Adipocyte (in vitro differentiated cells): ENCODE measurements at regions not wholly inside any gene's neighbourhood (a gene's known extent, or its start where the extent isn't known, plus 50 kb on each side); places are given as distances from the start of the nearest gene placed in this dataset.
"Not testable (repeated sequence)": the region's sequence is repeated elsewhere in the genome, so short reads cannot be mapped to it uniquely, and the experiment has no call there.

Experiments used
- DNase-seq: peaks from one replicate; pipeline ENCODE4 v3.0.0-alpha.2; 2015; ENCODE audit warnings: low read depth
- H3K27me3 ChIP-seq: replicated peaks from 2 replicates; pipeline ENCODE4 v1.7.0; 2013; ENCODE audit warnings: mild to moderate bottlenecking, low read length, moderate library complexity; ENCODE audit not compliant: control insufficient read depth, insufficient read depth
- H3K36me3 ChIP-seq: 2 replicates; pipeline ENCODE4 v1.7.0; 2013; ENCODE audit warnings: low read length, mild to moderate bottlenecking, moderate library complexity; ENCODE audit not compliant: control insufficient read depth, insufficient read depth, severe bottlenecking
- H3K4me1 ChIP-seq: 2 replicates; pipeline ENCODE4 v1.7.0; 2013; ENCODE audit warnings: mild to moderate bottlenecking, low read length, moderate library complexity; ENCODE audit not compliant: control insufficient read depth, insufficient read depth
- H3K4me3 ChIP-seq: 2 replicates; pipeline ENCODE4 v1.7.0; 2013; ENCODE audit warnings: mild to moderate bottlenecking, low read length, moderate library complexity
- H3K9ac ChIP-seq: 2 replicates; pipeline ENCODE4 v1.7.0; 2013; ENCODE audit warnings: mild to moderate bottlenecking, low read length, moderate library complexity
- H3K9me3 ChIP-seq: 2 replicates; pipeline ENCODE4 v1.7.0; 2013; ENCODE audit warnings: mild to moderate bottlenecking, low read length, moderate library complexity; ENCODE audit not compliant: control insufficient read depth

GRCh38 chr15:19899021-19899824 lies 642.4 kb downstream of the GOLGA6L6 start:
- no peak for DNase-seq
- H3K9ac ChIP-seq = no peak overlapping the region
- H3K9me3 ChIP-seq = no peaks in the 10 kb centered on the region
- H3K4me3 ChIP-seq = no peak overlapping the region
- H3K4me1 ChIP-seq = no peaks in the 10 kb centered on the region
- H3K36me3 ChIP-seq = no peaks in the 10 kb centered on the region
- H3K27me3 ChIP-seq = no peaks in the 10 kb centered on the region

GRCh38 chr15:19888811-19889210 lies 652.8 kb downstream of the GOLGA6L6 start:
- H3K9ac ChIP-seq, DNase-seq, H3K4me3 ChIP-seq, H3K27me3 ChIP-seq, H3K9me3 ChIP-seq, H3K36me3 ChIP-seq, H3K4me1 ChIP-seq: not testable (repeated sequence)

DNA sequence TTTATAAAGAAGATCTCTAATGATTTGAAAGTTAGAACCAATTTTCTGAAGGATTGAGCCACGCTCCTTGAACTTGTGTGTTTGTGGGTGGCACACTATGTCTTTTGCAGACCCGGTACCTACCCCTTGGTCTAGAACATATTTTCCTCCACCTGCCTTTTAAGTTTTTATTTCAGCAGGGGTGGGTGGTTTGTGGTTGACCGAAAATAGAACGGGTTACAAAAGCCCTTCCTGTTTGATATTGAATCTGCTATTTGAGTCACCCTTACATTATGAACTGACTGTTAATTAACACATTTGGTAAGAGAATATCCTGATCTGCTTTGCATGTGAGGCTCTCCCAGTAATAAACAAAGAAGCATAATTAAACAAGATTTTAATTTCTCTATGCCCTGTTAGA lies 697.5 kb downstream of the GOLGA6L6 start:
- not testable (repeated sequence) for H3K9ac ChIP-seq, H3K4me3 ChIP-seq, H3K36me3 ChIP-seq, DNase-seq, H3K4me1 ChIP-seq, H3K9me3 ChIP-seq, H3K27me3 ChIP-seq
